CD4-positive, alpha-beta T cell treated with Interleukin-21 for 1 hour (primary cell): ENCODE measurements at regions not wholly inside any gene's neighbourhood (a gene's known extent, or its start where the extent isn't known, plus 50 kb on each side); places are given as distances from the start of the nearest gene placed in this dataset.

Source experiments
- DNase-seq: peaks from one replicate; pipeline ENCODE4 v3.0.0-alpha.2; 2020

DNA sequence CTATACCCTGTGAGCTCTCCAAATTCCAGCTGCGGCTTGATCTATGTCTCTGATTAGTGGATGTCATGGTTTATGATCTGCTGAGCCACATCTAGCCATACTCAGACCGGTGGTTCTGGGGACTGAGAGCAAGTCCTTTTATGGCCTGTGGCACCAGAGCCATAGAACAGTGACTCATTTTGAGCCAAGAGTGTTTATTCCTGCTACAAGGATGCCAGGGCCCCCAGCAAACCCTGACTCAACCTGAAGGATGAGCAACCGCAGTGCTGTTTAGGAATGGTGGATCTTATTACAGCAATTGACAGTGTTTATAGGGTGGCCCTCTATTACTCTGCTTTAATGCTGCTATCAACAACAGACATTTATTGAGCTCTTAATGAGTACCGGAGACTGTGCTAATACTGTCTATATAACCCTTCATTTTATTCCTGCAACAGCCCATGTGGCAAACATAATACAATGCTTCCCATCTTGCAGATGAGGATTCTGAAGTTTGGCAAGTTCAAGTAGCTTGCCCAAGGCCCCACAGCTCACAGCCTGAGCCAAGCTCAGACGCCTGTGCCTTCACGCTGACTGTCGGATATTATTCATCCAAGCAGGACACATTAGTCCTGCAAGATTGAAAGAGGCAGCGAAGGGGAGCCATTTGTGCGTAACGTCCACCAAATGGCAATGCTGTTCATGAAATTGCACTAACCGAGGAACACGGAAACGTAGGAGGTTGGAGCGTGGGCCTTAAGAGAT lies 273.6 kb upstream of the PWP1 start:
- no peak for DNase-seq

DNA sequence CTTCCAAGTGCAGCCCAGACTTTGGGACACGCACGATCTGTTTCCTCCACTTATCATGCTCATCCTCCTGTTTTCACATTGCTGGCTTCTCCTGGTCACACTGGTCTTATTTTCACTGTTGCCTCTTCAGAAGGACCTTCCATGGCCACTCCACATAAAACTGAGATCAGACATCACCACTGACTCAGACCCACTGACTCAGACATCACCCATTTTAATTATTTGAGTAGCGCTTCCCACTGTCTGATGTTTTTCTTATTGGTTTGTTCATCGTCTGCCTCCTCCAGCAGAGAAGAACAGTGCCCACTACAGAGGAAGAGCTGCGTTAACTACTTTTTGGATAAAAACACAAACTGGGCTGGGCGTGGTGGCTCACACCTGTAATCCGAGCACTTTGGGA lies 270.5 kb upstream of the PWP1 start:
- no peak for DNase-seq

DNA sequence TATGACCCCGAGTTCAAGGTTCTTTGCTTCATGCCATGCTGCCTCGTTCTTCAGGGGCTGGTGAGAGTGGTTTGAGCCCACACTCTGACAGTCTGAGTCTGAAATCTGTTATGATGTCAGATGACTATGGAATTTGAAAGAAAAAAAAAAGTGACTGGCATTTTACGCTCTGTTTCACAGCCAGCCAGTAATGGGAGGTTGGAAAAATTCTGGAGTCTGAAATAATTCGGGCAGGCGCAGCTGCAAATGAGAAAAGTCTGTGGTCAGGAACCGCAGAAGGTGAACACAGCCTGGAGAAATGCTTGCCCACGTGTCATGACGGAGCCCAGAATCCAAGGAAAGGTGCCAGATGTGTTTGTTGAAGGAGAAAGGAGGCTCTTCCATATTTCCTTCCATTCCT lies 269.8 kb upstream of the PWP1 start:
- DNase-seq: no peak

DNA sequence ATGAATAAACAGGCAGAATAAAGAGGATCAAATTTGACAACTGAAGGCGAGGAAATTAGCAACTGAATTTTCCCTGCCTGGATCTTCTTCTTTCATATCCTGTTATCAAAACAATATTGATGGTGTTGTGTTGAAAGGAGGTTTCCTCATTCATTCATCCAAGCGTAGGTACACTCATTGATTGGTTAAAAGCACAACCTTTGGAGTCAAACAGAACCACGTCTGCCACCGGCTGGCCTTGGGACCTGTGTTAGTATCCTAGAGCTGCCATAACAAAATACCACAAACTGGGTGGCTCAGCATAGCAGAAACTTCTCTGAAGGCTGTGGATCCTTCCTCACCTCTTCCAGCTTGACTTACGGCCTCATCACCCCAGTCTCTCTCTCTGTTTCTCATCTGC lies 268.6 kb upstream of the PWP1 start:
- DNase-seq: no peak

DNA sequence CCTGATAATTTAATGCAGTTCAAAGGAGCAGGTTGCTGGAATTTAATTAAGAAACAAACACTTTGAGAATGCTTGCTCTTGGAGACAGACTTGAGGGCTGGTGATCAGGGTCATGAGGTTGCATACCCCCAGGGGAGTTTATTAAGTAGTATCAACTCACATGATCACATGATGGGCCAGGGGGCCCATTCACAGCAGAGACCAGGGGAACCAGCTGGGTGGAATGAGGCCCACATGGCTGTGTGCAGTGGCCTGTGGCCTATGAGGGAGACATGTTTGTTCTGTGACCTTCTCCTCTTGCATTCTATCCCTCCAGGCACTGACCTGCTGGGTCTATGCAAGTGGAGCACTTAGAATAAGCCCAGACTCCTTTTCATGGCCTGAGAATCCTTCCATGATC lies 266.6 kb upstream of the PWP1 start:
- no peak for DNase-seq

DNA sequence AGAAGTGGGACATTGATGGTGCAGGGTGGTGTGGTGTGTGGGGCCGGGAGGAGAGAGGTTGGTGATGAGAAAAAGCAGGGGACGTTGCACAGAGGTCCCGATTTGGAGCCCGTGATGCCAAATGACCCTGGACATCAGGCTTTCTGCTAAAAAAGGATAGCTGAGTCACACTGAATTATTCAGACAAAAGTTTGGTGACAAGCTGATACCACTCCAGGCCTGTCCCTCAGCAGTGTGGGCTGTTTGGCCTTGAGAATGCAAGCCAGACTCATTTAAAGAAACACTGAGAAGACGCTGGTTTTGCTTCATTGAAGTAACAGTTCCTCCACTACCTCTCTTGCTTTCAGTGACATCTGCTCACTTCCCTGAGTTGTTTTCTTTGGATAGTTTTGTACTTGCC lies 262.1 kb upstream of the PWP1 start:
- DNase-seq: no peak

DNA sequence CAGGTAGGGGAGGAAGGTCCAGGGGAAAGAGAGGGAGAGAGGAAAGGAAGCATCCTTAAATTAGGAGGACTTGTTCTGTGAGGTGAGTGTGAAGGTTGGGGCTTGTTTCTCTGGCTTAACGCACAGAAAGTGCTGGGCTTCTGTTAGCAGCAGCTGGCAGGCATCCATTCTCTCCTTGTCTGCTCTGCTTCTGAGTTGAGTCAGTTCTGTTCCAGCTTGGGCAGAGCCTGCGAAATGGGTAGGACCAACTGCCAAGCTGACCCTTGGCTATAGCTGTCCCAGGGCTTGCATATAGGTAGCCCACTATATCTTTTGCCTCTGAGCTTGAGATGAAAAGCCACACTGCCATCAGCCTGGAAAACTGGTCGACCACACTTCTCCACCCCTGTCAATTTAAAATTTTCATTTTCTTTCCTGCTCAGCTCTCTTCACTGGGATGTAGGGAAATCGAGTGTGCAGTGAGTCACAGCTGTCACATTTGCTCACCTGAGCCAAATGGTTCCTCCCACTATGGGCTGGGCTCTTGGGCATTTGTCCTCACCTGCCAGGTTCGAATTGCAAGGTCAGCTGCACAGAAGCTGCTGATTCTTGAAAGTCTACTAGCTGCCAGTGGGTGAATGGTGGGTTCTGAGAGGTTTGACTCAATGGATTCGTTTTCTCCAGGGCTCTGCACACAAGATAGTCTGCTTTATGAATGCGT lies 256.4 kb upstream of the PWP1 start:
- no peak for DNase-seq

DNA sequence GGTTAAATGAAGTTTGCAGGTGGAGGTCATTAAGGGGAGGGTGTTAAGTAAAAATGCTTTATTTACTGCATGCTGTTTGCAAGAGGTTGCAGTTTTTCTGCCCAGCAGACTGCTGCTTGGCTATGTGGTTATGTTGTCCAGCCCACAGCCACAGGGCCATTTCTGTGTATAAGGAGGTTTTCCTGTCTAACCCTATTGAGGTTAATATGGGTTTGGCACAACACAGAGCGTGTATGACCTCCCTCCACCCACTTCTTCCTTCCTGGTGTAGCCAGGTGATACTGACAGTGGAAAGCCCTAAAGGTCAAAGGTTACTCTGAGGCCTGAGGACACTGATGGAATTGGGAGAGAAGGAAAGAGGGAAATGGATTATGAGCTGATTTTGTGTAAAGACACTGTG lies 253.7 kb upstream of the PWP1 start:
- no peak for DNase-seq

DNA sequence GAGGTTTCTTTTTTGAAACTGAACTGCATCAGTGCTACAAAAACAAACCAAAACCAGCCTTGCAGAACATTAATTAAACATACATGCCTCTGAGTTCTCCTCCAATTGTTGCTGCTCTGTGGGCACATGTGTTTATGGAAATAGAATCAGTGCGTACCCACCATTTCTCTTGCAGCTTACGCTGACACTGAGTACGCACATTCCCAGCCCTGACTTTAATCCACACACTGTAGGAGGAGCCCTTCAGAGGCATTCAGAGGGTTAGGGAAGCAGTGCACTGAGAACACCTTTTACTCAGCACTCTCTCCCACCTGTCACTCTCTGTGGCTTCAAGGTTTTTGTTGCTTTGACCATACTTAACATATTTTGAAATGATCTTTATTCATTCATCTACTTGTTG lies 250.5 kb upstream of the PWP1 start:
- DNase-seq: no peak

DNA sequence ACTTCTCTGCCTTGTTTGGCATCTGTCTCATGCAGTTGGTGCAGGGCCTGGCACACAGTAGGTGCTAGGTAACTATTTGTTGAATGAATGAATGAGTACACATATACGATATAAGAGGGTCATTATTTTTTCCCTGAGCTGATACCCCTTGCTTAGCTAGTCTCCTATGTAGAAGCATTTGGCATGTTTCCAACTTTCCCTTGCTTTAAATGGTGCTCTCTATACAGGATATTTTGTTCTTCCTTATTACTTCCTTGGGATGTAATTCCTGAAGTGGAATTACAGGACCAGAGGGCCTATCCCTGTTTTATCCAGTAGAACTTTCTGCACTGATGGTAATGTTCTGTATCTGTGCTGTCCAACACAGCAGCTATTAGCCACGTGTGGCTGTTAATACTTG lies 250.1 kb upstream of the PWP1 start:
- no peak for DNase-seq

DNA sequence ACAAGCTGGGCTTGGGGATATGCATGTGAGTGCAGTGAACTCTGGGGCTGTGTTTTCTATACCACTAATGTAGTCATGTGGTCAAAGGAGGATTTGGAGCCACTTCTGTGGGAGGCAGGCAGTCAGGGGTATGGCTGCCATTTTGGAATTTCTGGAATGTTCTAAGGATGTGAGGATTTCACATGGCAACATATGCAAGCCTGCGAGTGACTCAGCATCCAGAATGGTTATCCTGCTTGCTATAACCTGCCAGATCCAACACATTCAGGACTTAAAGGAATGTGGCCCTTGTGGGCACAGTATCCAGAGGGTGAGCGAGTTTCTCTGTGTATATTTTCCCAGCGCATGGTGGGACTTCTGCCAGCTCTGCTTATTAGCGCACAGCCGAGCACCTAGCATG lies 249.2 kb upstream of the PWP1 start:
- DNase-seq: no peak

DNA sequence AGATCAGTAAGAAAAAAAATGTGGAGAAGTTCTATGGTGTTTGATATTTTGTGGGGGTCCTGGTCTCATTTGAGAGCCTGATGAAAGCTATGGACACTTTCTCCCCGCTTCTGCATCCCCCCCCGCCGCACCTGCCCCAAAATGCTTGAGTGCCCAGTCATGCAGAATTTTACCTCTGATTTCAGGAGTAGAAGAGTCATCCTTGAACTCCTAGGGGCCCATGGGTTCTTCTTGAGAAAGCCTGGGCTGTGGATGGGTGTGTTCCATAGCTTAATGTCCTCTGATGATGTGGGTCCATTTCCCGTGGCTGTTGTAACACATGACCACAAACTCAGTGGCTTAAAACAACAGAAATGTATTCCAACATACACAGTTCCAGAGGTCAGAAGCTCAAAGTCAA lies 248.8 kb upstream of the PWP1 start:
- DNase-seq: no peak

DNA sequence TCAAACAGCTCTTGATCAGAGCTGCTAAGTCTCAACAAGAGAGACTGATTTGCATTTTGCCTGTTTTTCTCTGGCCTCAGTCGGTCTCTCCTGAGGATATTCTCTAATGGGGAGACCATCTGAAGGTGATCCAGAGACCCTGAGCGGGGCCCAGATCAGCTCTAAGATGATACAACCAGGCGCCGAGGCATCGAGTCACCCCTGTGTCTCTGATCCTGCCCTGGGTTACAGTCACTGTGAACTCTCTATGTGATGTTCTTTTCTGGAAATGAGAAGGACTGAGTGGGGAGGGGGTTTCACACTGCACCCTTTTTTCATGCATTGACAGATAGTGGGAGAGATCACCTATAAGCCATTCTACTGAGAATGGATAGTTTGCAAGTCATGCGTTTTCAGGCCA lies 247.6 kb upstream of the PWP1 start:
- no peak for DNase-seq

DNA sequence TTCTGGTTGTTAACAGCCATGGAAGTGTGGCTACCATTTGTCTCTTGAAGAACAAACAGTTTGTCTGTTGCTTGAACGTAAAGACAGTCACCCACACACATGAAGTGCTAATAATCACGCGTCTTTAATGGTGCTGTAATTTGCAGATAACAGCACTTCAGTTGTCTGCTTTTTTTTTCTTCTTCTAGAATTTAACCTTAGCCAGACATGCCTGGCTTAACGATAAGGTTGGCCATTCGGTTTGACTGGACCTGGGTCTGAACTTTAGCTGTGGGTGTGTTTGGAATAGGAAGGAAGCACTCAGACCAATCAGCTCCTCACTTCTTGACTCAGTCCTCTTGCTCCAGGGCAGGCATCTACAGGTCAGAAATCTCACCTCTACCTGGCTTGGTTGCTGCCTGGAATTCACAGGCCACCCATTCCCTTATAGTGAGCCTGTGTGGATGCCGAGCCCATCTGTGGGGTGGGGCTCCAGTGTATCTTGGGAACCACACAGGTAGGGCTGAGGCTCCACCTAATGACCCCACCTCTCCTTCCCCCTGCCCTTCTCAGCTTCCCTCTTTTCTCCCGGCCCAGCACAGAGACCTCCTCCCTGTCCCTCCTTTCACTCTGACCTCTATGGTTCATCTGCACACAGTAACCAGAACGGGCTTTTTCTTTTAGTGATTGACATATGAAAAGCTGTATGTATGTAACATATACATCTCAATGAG lies 246.4 kb upstream of the PWP1 start:
- DNase-seq: no peak

DNA sequence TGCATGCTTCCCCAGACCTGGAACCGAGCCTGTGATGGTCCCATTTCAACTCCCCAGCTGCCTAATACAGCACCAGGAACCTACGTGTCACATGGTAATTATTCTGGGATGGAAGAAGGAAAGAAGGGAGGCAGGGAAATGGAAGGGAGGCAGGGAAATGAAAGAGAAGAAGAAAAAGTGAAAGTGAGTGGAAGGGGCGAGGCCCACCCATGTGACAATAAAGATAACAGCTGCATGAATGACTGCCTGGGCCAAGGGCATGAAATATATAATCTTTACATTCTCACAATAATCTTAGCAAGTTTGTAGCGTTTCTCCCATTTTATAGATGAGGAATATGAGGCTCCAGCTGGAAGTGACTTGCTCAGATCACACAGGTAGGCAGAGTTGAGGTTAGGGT lies 245.0 kb upstream of the PWP1 start:
- DNase-seq: no peak

DNA sequence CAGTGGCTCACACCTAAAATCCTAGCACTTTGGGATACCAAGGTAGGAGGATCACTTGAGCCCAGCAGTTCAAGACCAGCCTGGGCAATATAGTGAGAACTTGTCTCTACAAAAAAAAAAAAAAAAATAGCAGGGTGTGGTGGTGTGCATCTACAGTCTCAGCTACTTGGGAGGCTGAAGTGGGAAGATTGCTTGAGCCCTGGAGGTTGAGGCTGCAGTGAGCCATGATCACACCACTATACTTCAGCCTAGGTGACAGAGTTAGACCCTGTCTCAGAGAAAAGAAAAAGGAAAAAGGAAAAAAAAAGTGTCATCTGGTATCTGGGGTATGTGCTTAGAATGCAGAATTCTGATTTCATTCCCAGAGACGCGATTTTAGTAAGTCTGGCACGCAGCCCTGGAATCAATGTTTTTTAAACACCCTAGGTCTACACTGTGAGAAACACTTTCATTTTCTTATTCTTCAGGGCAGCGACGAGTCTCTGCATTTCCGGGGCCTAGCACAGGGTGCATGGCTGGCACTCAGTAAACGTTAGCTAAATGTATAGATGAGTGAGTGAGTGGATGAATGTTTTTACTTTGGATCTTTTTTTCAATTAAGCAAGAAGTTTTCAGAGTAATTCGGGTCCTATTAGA lies 243.8 kb upstream of the PWP1 start:
- peak; percentile 17 for DNase-seq

DNA sequence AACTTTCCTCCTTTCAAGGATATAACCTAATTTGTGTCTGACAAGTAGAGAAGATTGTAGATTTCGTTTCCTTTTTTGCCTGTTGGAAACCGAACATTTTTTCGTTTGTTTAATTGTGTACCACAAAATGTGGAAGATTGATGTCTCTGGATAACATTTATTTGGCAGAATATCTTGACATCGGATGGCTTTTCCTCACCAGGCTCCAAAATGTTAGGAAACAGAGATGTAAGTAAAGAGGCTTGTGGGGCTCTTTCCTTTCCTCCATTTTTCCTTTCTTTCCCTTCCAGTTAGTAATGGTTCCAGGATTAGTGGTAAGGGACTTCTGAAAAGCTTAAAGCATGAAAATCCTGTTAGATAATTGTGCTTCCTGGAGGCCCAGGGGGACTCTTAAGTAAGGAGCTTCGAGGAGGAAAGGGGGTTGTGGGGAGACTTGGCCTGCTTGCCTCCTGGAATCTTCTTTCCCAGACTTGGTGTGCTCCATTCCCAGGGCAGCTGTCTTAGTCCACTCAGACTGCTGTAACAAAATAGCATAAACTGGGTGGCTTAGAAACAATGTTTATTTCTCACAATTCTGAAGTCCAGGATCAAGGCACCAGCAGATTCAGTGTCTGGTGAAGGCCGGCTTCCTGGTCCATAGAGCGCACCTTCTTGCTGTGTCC lies 243.1 kb upstream of the PWP1 start:
- no peak for DNase-seq

DNA sequence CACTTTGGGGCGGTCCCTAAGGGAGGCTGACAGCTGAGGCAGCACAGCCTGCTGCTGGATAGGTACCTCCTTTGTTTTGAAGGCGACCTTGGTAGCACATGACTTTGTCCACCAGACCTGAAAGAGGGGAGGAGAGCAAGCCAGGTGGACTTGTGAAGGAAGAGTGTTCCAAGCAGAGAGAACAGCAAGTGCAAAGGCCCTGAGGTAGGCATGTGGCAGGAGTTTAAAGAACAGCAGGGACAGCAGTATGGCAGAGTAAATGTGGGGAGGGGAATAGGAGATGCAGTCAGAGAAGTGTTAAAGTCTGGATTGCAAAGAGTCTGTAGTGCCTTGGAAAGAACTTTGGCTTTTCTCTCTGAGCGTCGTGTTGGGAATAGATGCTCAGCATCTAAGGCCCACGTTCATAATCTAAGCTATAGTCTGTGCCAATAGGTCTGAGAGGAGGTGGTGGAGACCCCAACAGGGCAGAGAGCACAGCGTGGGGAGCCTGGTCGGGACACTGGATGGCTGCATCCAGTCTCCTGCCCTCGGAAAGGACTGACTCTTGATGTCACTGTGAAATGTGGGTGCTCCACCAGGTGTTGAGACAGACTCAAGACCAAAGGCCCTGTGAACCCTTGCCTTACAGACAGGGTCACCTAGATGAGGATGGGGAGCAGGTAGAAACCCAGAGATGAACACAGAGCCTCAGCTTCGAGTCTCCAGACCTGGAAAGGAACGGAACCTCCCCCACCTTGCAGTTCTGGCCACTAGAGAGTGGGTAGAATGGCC lies 242.1 kb upstream of the PWP1 start:
- DNase-seq: no peak

DNA sequence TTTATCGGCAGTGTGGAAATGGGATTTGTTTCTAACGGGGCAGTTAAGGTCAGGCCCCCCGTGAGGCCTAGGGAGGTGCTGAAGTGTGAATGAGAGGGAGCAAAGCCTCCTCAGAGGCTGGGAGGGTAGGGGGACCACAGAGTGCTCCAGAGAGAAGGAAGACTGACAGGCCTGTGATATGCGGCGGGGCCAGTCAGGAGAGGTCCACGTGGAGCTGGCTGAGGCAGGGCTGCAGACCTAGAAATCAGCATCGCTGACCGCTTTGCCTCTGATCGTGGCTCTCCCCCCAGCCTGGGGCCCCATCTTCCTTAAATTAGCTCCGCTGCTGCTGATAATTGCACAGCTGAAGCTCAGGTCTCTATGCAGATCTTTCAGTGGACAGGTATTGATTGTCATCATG lies 240.8 kb upstream of the PWP1 start:
- DNase-seq: no peak

DNA sequence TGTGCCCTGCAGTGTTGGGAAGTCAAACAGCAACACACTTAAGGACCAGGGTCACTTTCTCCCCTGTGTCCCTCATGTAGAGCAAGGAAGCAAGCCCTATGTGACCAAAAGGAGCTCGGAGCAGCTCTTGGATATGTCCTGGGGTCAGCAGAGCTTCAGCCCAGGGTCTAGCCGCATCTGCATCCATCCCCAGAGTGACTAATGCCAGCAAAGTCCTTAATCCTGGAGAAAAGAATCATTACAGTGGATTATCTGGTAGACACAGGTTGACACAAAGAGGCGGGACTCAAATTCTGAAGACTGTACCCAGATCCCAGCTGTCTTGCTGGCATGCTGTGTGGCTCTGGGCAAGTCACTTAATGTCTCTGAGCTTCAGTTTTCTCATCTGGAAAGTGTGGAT lies 239.1 kb upstream of the PWP1 start:
- no peak for DNase-seq

DNA sequence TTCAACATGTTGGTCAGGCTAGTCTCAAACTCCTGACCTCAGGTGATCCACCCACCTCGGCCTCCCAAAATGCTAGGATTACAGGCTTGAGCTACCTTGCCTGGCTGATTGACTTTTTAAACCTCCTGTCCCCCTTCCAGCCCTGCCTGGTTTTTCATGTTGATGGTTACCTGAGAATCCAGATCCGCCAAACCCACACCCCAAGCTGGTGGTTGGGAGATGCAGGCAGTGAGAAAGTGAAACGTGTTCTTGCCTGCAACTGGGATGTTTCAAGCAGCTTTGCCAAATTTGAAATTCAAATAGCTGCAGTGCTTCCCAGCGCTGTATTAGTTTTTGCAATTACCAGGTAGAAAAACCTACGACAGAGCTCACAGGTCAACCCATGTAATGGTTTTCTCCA lies 238.3 kb upstream of the PWP1 start:
- DNase-seq: no peak

DNA sequence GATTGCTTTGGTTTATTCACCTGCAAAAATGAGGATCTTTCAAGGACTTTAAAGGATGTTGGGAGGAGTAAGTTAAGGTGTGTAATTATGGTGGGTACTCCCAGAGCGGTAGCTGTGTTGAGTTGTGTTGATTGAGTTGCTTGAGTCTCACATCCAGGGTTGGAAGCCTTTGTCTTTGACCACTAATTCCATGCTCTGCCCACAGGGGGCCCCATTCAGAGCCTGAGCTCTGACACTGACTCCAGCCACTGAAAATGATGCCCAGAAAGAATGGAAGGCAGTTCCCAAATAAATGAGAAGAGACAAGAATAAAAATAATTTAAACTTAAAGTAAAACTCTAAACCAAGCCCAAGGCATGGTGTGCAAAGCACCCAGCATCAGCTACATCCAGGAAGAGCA lies 237.4 kb upstream of the PWP1 start:
- DNase-seq: no peak

DNA sequence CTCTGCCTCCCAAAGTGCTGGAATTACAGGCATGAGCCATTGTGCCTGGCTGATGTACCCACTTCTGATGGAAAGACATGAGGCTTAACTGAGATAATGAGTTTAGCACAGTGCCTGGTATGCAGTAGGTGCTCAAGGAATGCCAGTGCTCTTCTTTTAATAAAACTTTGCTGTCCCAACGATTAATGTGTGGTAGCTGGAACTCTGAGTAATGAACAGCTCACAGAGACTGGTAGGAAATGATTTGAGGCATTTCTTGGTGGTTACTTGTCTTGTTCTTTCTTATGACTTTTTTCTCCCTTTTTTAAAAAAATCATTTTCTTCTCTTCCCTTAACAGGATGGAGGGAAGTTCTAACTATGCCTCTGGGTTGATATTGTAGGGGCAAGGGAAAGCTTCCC lies 235.7 kb upstream of the PWP1 start:
- no peak for DNase-seq
